Transverse colon (tissue), 4 donors: ENCODE measurements at regions not wholly inside any gene's neighbourhood (a gene's known extent, or its start where the extent isn't known, plus 50 kb on each side); places are given as distances from the start of the nearest gene placed in this dataset.

Experiments
- DNase-seq: peaks from one replicate; pipeline ENCODE4 v3.0.0-alpha.2; 2019
- H3K27ac ChIP-seq, 4 donors: fragments of 200-600 bp; sonication (generic); 2 replicates each; pipeline ENCODE4 v1.5.1; 2016 to 2018; ENCODE audit warnings: inconsistent platforms in 4 of 4
- H3K27me3 ChIP-seq: fragments of 200-600 bp; sonication (generic); 2 replicates; pipeline ENCODE4 v1.5.1; 2017; ENCODE audit warnings: inconsistent platforms
- H3K36me3 ChIP-seq, 4 donors: fragments of 200-600 bp; sonication (generic); 2 replicates each; pipeline ENCODE4 v1.5.1; 2017 to 2019; ENCODE audit warnings: inconsistent platforms in 4 of 4
- H3K4me1 ChIP-seq, 4 donors: fragments of 200-600 bp; sonication (generic); 2 replicates each; pipeline ENCODE4 v1.5.1; 2017 to 2020; ENCODE audit warnings: inconsistent platforms in 4 of 4
- H3K4me3 ChIP-seq, 4 donors: fragments of 200-600 bp; sonication (generic); 1 replicate in 1 of 4; 2 replicates in 3 of 4; pipeline versions ENCODE4 v1.5.1 to v1.6.1; 2017 to 2019; ENCODE audit warnings: inconsistent platforms in 4 of 4
- H3K9me3 ChIP-seq, 2 donors: fragments of 200-600 bp; sonication (generic); 2 replicates each; pipeline ENCODE4 v1.5.1; 2017 to 2019; ENCODE audit warnings: inconsistent platforms in 2 of 2
- CTCF ChIP-seq, 5 experiments: fragments of 200-600 bp in 3 of 5; fragments of 450-650 bp in 2 of 5; sonication (generic) in 3 of 5; IDR thresholded peaks; 1 replicate in 2 of 5; 2 replicates in 3 of 5; pipeline ENCODE4 v1.5.1; 2016 to 2017; ENCODE audit warnings: antibody characterized with exemption in 5 of 5, inconsistent platforms in 3 of 5, mild to moderate bottlenecking in 2 of 5, moderate library complexity in 1 of 5
- EP300 ChIP-seq: sonication (generic); formaldehyde crosslinking; IDR thresholded peaks from one replicate; pipeline ENCODE4 v1.6.1; 2017; ENCODE audit warnings: antibody characterized with exemption, low read depth
- POLR2A ChIP-seq: fragments of 450-650 bp; IDR thresholded peaks from one replicate; pipeline ENCODE4 v1.6.1; 2016; ENCODE audit warnings: antibody characterized with exemption, mild to moderate bottlenecking, moderate library complexity
- POLR2AphosphoS5 ChIP-seq, 3 donors: sonication (generic); formaldehyde crosslinking; IDR thresholded peaks; one replicate each; pipeline ENCODE4 v1.6.1; 2016; ENCODE audit warnings: antibody characterized with exemption in 3 of 3
- WGBS, 2 donors: methylation state at CpG; one replicate each; pipeline ENCODE4 v1.1.5; 2018; ENCODE audit warnings: low coverage in 1 of 2; 5-methylcytosine and 5-hydroxymethylcytosine counted together
- in situ Hi-C, 4 donors: fragments of 200-750 bp; cut with MboI; loops; one replicate each; pipeline versions ENCODE4 v1.15.0 to v1.15.1; 2017; ENCODE audit warnings: low sequenced_read_pairs in 3 of 4, low pct_ligation_motif_present in 1 of 4, low pct_unique_long_range_greater_than_20kb in 1 of 4
- intact Hi-C: fragments of 100-400 bp; cut with DNase I; formaldehyde crosslinking; loops from one replicate; pipeline ENCODE4 v1.15.1; 2023; ENCODE audit warnings: low total_unique reads

- in situ Hi-C loops, result loop anchor here in 3 of 4 donors (25.0 kb wide), 4 partner anchors 204 to 904 kb away; no protein-coding TSS in a partner anchor
- H3K36me3 ChIP-seq, result no peaks in the 10 kb centered on the region
- TF ChIP-seq CTCF (IDR thresholded peaks at IDR 0.05) (no peak), EP300 (no peak), POLR2A (no peak), POLR2AphosphoS5 (IDR thresholded peaks at IDR 0.05) (no peak)
- H3K9me3 ChIP-seq, result no peaks in the 10 kb centered on the region
- peaks cover 3% of the 10 kb centered on the region for H3K27me3 ChIP-seq
- no peak overlapping the region for H3K4me3 ChIP-seq
- DNase-seq, result no peak
- H3K4me1 ChIP-seq, result no peaks in the 10 kb centered on the region
- intact Hi-C loops, result no loop called here
- H3K27ac ChIP-seq, result no peak overlapping the region
These were observed 147.9 kb downstream of the CHIC2 start for GRCh38 chr4:53916431-53916889.

- intact Hi-C loops (no loop called here), in situ Hi-C loops (loop anchor here in 3 of 4 donors (25.0 kb wide), 4 partner anchors 202 to 902 kb away; no protein-coding TSS in a partner anchor)
- Histone ChIP-seq H3K9me3 (no peaks in the 10 kb centered on the region), H3K27ac (no peak overlapping the region), H3K36me3 (no peaks in the 10 kb centered on the region), H3K27me3 (peaks cover 7% of the 10 kb centered on the region), H3K4me1 (no peaks in the 10 kb centered on the region), H3K4me3 (no peak overlapping the region)
- 66 to 73% methylated on average over 3 to 4 of the region's 4 CpGs for WGBS, 2 donors
- no peak for DNase-seq
- TF ChIP-seq POLR2AphosphoS5 (IDR thresholded peaks at IDR 0.05) (no peak), POLR2A (no peak), EP300 (no peak), CTCF (IDR thresholded peaks at IDR 0.05) (no peak)
These were observed 149.9 kb downstream of the CHIC2 start for GRCh38 chr4:53914313-53915016.

- no peak for TF ChIP-seq POLR2A
- TF ChIP-seq EP300, result no peak
- no peak for TF ChIP-seq CTCF (IDR thresholded peaks at IDR 0.05)
- no peak for TF ChIP-seq POLR2AphosphoS5 (IDR thresholded peaks at IDR 0.05)
- no peak for DNase-seq
- in situ Hi-C loops, result loop anchor here in 3 of 4 donors (25.0 kb wide), 4 partner anchors 201 to 901 kb away; no protein-coding TSS in a partner anchor
- intact Hi-C loops, result no loop called here
- Histone ChIP-seq H3K27me3 (peaks cover 10% of the 10 kb centered on the region), H3K9me3 (no peaks in the 10 kb centered on the region), H3K4me3 (no peak overlapping the region), H3K36me3 (no peaks in the 10 kb centered on the region), H3K27ac (no peak overlapping the region), H3K4me1 (peaks cover 0 to 7% (median 2%) of the 10 kb centered on the region in 4 donors)
- whole genome bisulfite sequencing, 2 donors, result 95 to 100% methylated on average over 3 of the region's 3 CpGs
These were observed 150.6 kb downstream of the CHIC2 start for GRCh38 chr4:53913771-53914170.

- H3K36me3 ChIP-seq, result no peaks in the 10 kb centered on the region
- H3K27ac ChIP-seq, result no peak overlapping the region
- peaks cover 17% of the 10 kb centered on the region for H3K27me3 ChIP-seq
- no peaks in the 10 kb centered on the region for H3K9me3 ChIP-seq
- DNase-seq, result no peak
- WGBS, 2 donors, result 82 to 87% methylated on average over 4 to 5 of the region's 5 CpGs
- in situ Hi-C loops, result loop anchor here in 3 of 4 donors (25.0 kb wide), 4 partner anchors 201 to 901 kb away; no protein-coding TSS in a partner anchor
- H3K4me3 ChIP-seq, result no peak overlapping the region
- intact Hi-C loops, result no loop called here
- no peak for TF ChIP-seq POLR2AphosphoS5 (IDR thresholded peaks at IDR 0.05)
- no peak for TF ChIP-seq EP300
- TF ChIP-seq POLR2A, result no peak
- TF ChIP-seq CTCF (IDR thresholded peaks at IDR 0.05), result no peak
- peaks cover 0 to 13% (median 5%) of the 10 kb centered on the region in 4 donors for H3K4me1 ChIP-seq
These were observed 151.5 kb downstream of the CHIC2 start for GRCh38 chr4:53912766-53913497.
